B cell (primary cell): ENCODE measurements at regions not wholly inside any gene's neighbourhood (a gene's known extent, or its start where the extent isn't known, plus 50 kb on each side); places are given as distances from the start of the nearest gene placed in this dataset.
"Not testable (repeated sequence)": the region's sequence is repeated elsewhere in the genome, so short reads cannot be mapped to it uniquely, and the experiment has no call there.

Source experiments
- ATAC-seq: fragments of 200-7000 bp; cut with Tn5 transposase; one replicate; pipeline ENCODE4 v1.10.0; 2021; ENCODE audit warnings: low read depth, mild to moderate bottlenecking, moderate number of reproducible peaks, moderate library complexity
- CTCF ChIA-PET: fragments of 350-600 bp; sonication (Branson Sonifier 250); formaldehyde crosslinking; loops from one replicate; lab custom pipeline; 2021; ENCODE audit warnings: antibody characterized with exemption, inconsistent platforms; lab: Charles Lee
- POLR2A ChIA-PET: fragments of 350-600 bp; sonication (Branson Sonifier 250); formaldehyde crosslinking; loops from one replicate; lab custom pipeline; 2021; ENCODE audit warnings: antibody characterized with exemption; lab: Charles Lee
- DNase-seq: peaks from one replicate; pipeline ENCODE4 v3.0.0; 2013
- H2AFZ ChIP-seq: 2 replicates; pipeline ENCODE4 v1.6.1; 2012; ENCODE audit warnings: mild to moderate bottlenecking, low read depth, low read length; ENCODE audit not compliant: insufficient read depth, poor library complexity, severe bottlenecking
- H3K27ac ChIP-seq, 2 donors: 1 replicate in 1 of 2; 2 replicates in 1 of 2; pipeline ENCODE4 v1.5.1; 2012 to 2013; ENCODE audit warnings: low read length in 2 of 2, mild to moderate bottlenecking in 2 of 2, moderate library complexity in 1 of 2
- H3K27me3 ChIP-seq, 4 experiments: fragments of 200-600 bp in 1 of 4; sonication (generic) in 1 of 4; replicated peaks in 1 of 4; 1 replicate in 2 of 4; 2 replicates in 2 of 4; pipeline versions ENCODE4 v1.6.1 to v1.7.0; 2013 to 2016; ENCODE audit warnings: low read length in 3 of 4, mild to moderate bottlenecking in 2 of 4, mixed read lengths in 1 of 4, moderate library complexity in 1 of 4; ENCODE audit not compliant: insufficient read depth in 4 of 4, control insufficient read depth in 3 of 4; ENCODE audit errors: control extremely low read depth in 1 of 4
- H3K36me3 ChIP-seq, 2 experiments: replicated peaks in 1 of 2; 1 replicate in 1 of 2; 2 replicates in 1 of 2; pipeline versions ENCODE4 v1.6.1 to v1.7.1; 2013; ENCODE audit warnings: low read length in 1 of 2; ENCODE audit not compliant: insufficient read depth in 2 of 2, control insufficient read depth in 1 of 2; ENCODE audit errors: control extremely low read depth in 1 of 2, extremely low read depth in 1 of 2
- H3K4me1 ChIP-seq, 2 donors: fragments of 200-600 bp in 1 of 2; sonication (generic) in 1 of 2; 1 replicate in 1 of 2; 2 replicates in 1 of 2; pipeline versions ENCODE4 v1.5.1 to v1.6.1; 2013 to 2017; ENCODE audit warnings: low read length in 2 of 2; ENCODE audit not compliant: control insufficient read depth in 2 of 2, insufficient read depth in 2 of 2
- H3K4me2 ChIP-seq: replicated peaks from 2 replicates; pipeline ENCODE3; 2012; ENCODE audit warnings: mild to moderate bottlenecking, low read depth, low read length; ENCODE audit not compliant: poor library complexity, severe bottlenecking
- H3K4me3 ChIP-seq, 5 experiments: fragments of 200-600 bp in 1 of 5; sonication (generic) in 1 of 5; 1 replicate in 3 of 5; 2 replicates in 2 of 5; pipeline versions ENCODE4 v1.5.1 to v1.7.0; 2011 to 2016; ENCODE audit warnings: low read length in 4 of 5, mild to moderate bottlenecking in 4 of 5, low read depth in 2 of 5, control low read depth in 1 of 5, moderate library complexity in 1 of 5; ENCODE audit not compliant: insufficient read depth in 1 of 5; ENCODE audit errors: control extremely low read depth in 1 of 5, extremely low read depth in 1 of 5
- H3K79me2 ChIP-seq: fragments of 200-600 bp; sonication (generic); one replicate; pipeline ENCODE4 v1.6.0; 2016; ENCODE audit warnings: low read length; ENCODE audit not compliant: control insufficient read depth, insufficient read depth
- H3K9ac ChIP-seq: fragments of 200-600 bp; sonication (generic); 2 replicates; pipeline ENCODE4 v1.6.1; 2017; ENCODE audit warnings: mild to moderate bottlenecking, low read length, moderate library complexity
- H3K9me3 ChIP-seq, 3 donors: one replicate each; pipeline versions ENCODE4 v1.6.1 to v1.7.1; 2013; ENCODE audit warnings: low read length in 2 of 3; ENCODE audit not compliant: control insufficient read depth in 2 of 3, insufficient read depth in 1 of 3; ENCODE audit errors: control extremely low read depth in 1 of 3
- H4K20me1 ChIP-seq: 2 replicates; pipeline ENCODE4 v1.6.0; 2012; ENCODE audit warnings: mild to moderate bottlenecking, low read length; ENCODE audit not compliant: insufficient read depth, control insufficient read depth, poor library complexity, severe bottlenecking
- H3K27ac Mint-ChIP-seq: one replicate; pipeline ENCODE4 v1.8.0; 2021; ENCODE audit warnings: mixed read lengths
- H3K27me3 Mint-ChIP-seq: one replicate; pipeline ENCODE4 v1.8.0; 2021; ENCODE audit warnings: mixed read lengths
- H3K4me1 Mint-ChIP-seq: one replicate; pipeline ENCODE4 v1.8.0; 2021; ENCODE audit warnings: mixed read lengths
- H3K4me3 Mint-ChIP-seq: one replicate; pipeline ENCODE4 v1.8.0; 2021; ENCODE audit warnings: mixed read lengths
- H3K9me3 Mint-ChIP-seq: one replicate; pipeline ENCODE4 v1.8.0; 2022; ENCODE audit warnings: mixed read lengths; ENCODE audit not compliant: insufficient read depth
- CTCF ChIP-seq: fragments of 200-600 bp; IDR thresholded peaks from one replicate; pipeline ENCODE4 v1.8.0; 2022; ENCODE audit warnings: antibody characterized with exemption, mild to moderate bottlenecking
- EZH2 ChIP-seq: IDR thresholded peaks from 2 replicates; pipeline ENCODE4 v1.6.1; 2012; ENCODE audit warnings: borderline replicate concordance, low read depth, mild to moderate bottlenecking, moderate library complexity, low read length; ENCODE audit not compliant: insufficient read depth, poor library complexity, severe bottlenecking
- WGBS: methylation state at CpG from one replicate; pipeline ENCODE4 v1.1.5; 2013; ENCODE audit warnings: missing lambda C conversion rate; ENCODE audit not compliant: insufficient coverage; 5-methylcytosine and 5-hydroxymethylcytosine counted together
- intact Hi-C: fragments of 100-400 bp; cut with micrococcal nuclease; formaldehyde crosslinking; loops from one replicate; pipeline ENCODE4 v1.10.0; 2022

GRCh38 chr7:114341648-114342047 is 73.0 kb upstream of the FOXP2 start:
- H3K4me3 Mint-ChIP-seq: no peak overlapping the region
- H3K27ac Mint-ChIP-seq: no peak overlapping the region
- POLR2A ChIA-PET: no interaction called here
- H3K27me3 ChIP-seq: no peaks in the 10 kb centered on the region
- H3K4me1 Mint-ChIP-seq: no peaks in the 10 kb centered on the region
- intact Hi-C loops: no loop called here
- no peak overlapping the region for H3K4me3 ChIP-seq
- H3K27ac ChIP-seq: no peak overlapping the region
- ATAC-seq (no peak), DNase-seq (no peak)
- 80% methylated on average over 1 of the region's 3 CpGs for WGBS
- H3K9me3 Mint-ChIP-seq: no peaks in the 10 kb centered on the region
- H3K27me3 Mint-ChIP-seq: no peaks in the 10 kb centered on the region
- TF ChIP-seq EZH2 (no peak), CTCF (no peak)
- H3K36me3 ChIP-seq: no peaks in the 10 kb centered on the region
- no peaks in the 10 kb centered on the region for H3K9me3 ChIP-seq
- CTCF ChIA-PET: no interaction called here
- no peak overlapping the region for H2AFZ ChIP-seq
- no peak overlapping the region for H3K9ac ChIP-seq
- H4K20me1 ChIP-seq: no peaks in the 10 kb centered on the region
- H3K79me2 ChIP-seq: no peaks in the 10 kb centered on the region
- no peak overlapping the region for H3K4me2 ChIP-seq
- no peaks in the 10 kb centered on the region for H3K4me1 ChIP-seq

GRCh38 chr7:114334989-114335388 is 79.6 kb upstream of the FOXP2 start:
- no peaks in the 10 kb centered on the region for H4K20me1 ChIP-seq
- intact Hi-C loops: no loop called here
- ATAC-seq: no peak
- DNase-seq: no peak
- H3K9ac ChIP-seq: no peak overlapping the region
- H3K9me3 Mint-ChIP-seq: no peaks in the 10 kb centered on the region
- WGBS: no CpG with 5 or more reads among the region's 1 CpG
- H3K27me3 Mint-ChIP-seq: no peaks in the 10 kb centered on the region
- H3K4me3 ChIP-seq: no peak overlapping the region
- H3K4me3 Mint-ChIP-seq: no peak overlapping the region
- no peak overlapping the region for H3K27ac Mint-ChIP-seq
- no peak for TF ChIP-seq EZH2
- TF ChIP-seq CTCF: no peak
- ChIA-PET CTCF (no interaction called here), POLR2A (no interaction called here)
- H2AFZ ChIP-seq: no peak overlapping the region
- H3K79me2 ChIP-seq: no peaks in the 10 kb centered on the region
- H3K27ac ChIP-seq: no peak overlapping the region
- H3K9me3 ChIP-seq: no peaks in the 10 kb centered on the region
- no peaks in the 10 kb centered on the region for H3K4me1 ChIP-seq
- no peaks in the 10 kb centered on the region for H3K4me1 Mint-ChIP-seq
- H3K27me3 ChIP-seq: no peaks in the 10 kb centered on the region
- H3K36me3 ChIP-seq: no peaks in the 10 kb centered on the region
- no peak overlapping the region for H3K4me2 ChIP-seq

GRCh38 chr7:114329458-114329857 is 85.2 kb upstream of the FOXP2 start:
- H3K9ac ChIP-seq, ATAC-seq, intact Hi-C loops, H3K27me3 Mint-ChIP-seq, H2AFZ ChIP-seq, CTCF ChIA-PET, H3K4me3 Mint-ChIP-seq, H3K4me1 Mint-ChIP-seq, H3K27ac ChIP-seq, H3K4me3 ChIP-seq, H3K79me2 ChIP-seq, H3K27ac Mint-ChIP-seq, H3K9me3 Mint-ChIP-seq, H3K9me3 ChIP-seq, H3K4me1 ChIP-seq, DNase-seq, H3K27me3 ChIP-seq, H3K36me3 ChIP-seq, H3K4me2 ChIP-seq, H4K20me1 ChIP-seq, POLR2A ChIA-PET: not testable (repeated sequence)
- WGBS: 100% methylated on average over 3 of the region's 10 CpGs
